Anterior cingulate cortex (tissue), 58 donors: ENCODE measurements at regions not wholly inside any gene's neighbourhood (a gene's known extent, or its start where the extent isn't known, plus 50 kb on each side); places are given as distances from the start of the nearest gene placed in this dataset.

Source experiments
- DNase-seq, 58 donors: peaks; one replicate each; lab custom pipeline; 2025; lab: John Stamatoyannopoulos, UW

GRCh38 chr5:18802336-18802735, 1168.1 kb downstream of the TAF11L14 start:
- no peak for DNase-seq

- no peak for DNase-seq
These were observed 1171.1 kb downstream of the TAF11L14 start for GRCh38 chr5:18805376-18805775.

- no peak for DNase-seq
These were observed 1173.2 kb downstream of the TAF11L14 start for GRCh38 chr5:18807256-18808149.

GRCh38 chr5:18811661-18812060, 1176.3 kb downstream of the CDH18 start:
- peak in 9 of 58 donors; percentile 0 to 28 (median 7) for DNase-seq

- no peak for DNase-seq
These were observed 1159.6 kb downstream of the CDH18 start for GRCh38 chr5:18828351-18828750.

GRCh38 chr5:18829539-18829938, 1158.5 kb downstream of the CDH18 start:
- no peak for DNase-seq

GRCh38 chr5:18850216-18850615, 1137.8 kb downstream of the CDH18 start:
- no peak for DNase-seq

- no peak for DNase-seq
These were observed 1115.0 kb downstream of the CDH18 start for GRCh38 chr5:18872978-18873377.

GRCh38 chr5:18876565-18876964, 1111.4 kb downstream of the CDH18 start:
- DNase-seq = no peak

GRCh38 chr5:18881615-18882014, 1106.4 kb downstream of the CDH18 start:
- DNase-seq = no peak

GRCh38 chr5:18882154-18882553, 1105.8 kb downstream of the CDH18 start:
- DNase-seq = no peak

- DNase-seq = no peak
These were observed 1099.2 kb downstream of the CDH18 start for GRCh38 chr5:18888821-18889220.

GRCh38 chr5:18900644-18901043, 1087.4 kb downstream of the CDH18 start:
- DNase-seq = no peak

GRCh38 chr5:18920966-18921365, 1067.0 kb downstream of the CDH18 start:
- no peak for DNase-seq

GRCh38 chr5:18932081-18932480, 1055.9 kb downstream of the CDH18 start:
- DNase-seq = no peak

GRCh38 chr5:18944771-18945170, 1043.2 kb downstream of the CDH18 start:
- no peak for DNase-seq

- no peak for DNase-seq
These were observed 1033.8 kb downstream of the CDH18 start for GRCh38 chr5:18954239-18954638.

GRCh38 chr5:18959535-18959934, 1028.5 kb downstream of the CDH18 start:
- peak in 4 of 58 donors; percentile 3 to 10 (median 4) for DNase-seq

GRCh38 chr5:18961234-18961633, 1026.8 kb downstream of the CDH18 start:
- peak in 1 of 58 donors; percentile 31 for DNase-seq

GRCh38 chr5:18965893-18966292, 1022.1 kb downstream of the CDH18 start:
- DNase-seq = no peak

GRCh38 chr5:18967637-18968036, 1020.4 kb downstream of the CDH18 start:
- DNase-seq = no peak

- no peak for DNase-seq
These were observed 1019.0 kb downstream of the CDH18 start for GRCh38 chr5:18968966-18969365.
